Gastrocnemius medialis (tissue), 4 donors: ENCODE measurements at regions not wholly inside any gene's neighbourhood (a gene's known extent, or its start where the extent isn't known, plus 50 kb on each side); places are given as distances from the start of the nearest gene placed in this dataset.

Source experiments
- ATAC-seq, 2 donors: fragments of 150-250 bp; one replicate each; pipeline ENCODE4 v1.9.1; 2016
- DNase-seq, 2 donors: peaks; one replicate each; pipeline ENCODE4 v3.0.0-alpha.2; 2019
- H3K27ac ChIP-seq, 4 donors: fragments of 200-600 bp; sonication (generic); 1 replicate in 1 of 4; 2 replicates in 3 of 4; pipeline ENCODE4 v1.5.1; 2016 to 2018; ENCODE audit warnings: mild to moderate bottlenecking in 2 of 4, moderate library complexity in 1 of 4
- H3K27me3 ChIP-seq, 3 donors: fragments of 200-600 bp; sonication (generic) in 2 of 3; 1 replicate in 1 of 3; 2 replicates in 2 of 3; pipeline versions ENCODE4 v1.5.1 to v1.6.0; 2016 to 2019; ENCODE audit warnings: mild to moderate bottlenecking in 1 of 3, moderate library complexity in 1 of 3
- H3K36me3 ChIP-seq, 2 donors: fragments of 200-600 bp; sonication (generic) in 1 of 2; one replicate each; pipeline ENCODE4 v1.5.1; 2017 to 2018
- H3K4me1 ChIP-seq, 2 donors: fragments of 200-600 bp; sonication (generic) in 1 of 2; one replicate each; pipeline ENCODE4 v1.5.1; 2016 to 2017; ENCODE audit warnings: mild to moderate bottlenecking in 2 of 2
- H3K4me3 ChIP-seq, 4 donors: fragments of 200-600 bp; sonication (generic) in 3 of 4; 1 replicate in 1 of 4; 2 replicates in 3 of 4; pipeline ENCODE4 v1.5.1; 2016 to 2019; ENCODE audit warnings: mild to moderate bottlenecking in 2 of 4
- H3K9me3 ChIP-seq, 3 donors: fragments of 200-600 bp; sonication (generic) in 2 of 3; 1 replicate in 1 of 3; 2 replicates in 2 of 3; pipeline ENCODE4 v1.5.1; 2016 to 2019
- CTCF ChIP-seq, 5 experiments: fragments of 450-650 bp in 3 of 5; fragments of 200-600 bp in 2 of 5; sonication (generic) in 2 of 5; IDR thresholded peaks in 4 of 5; conservative IDR thresholded peaks in 1 of 5; 1 replicate in 4 of 5; 2 replicates in 1 of 5; pipeline ENCODE4 v1.5.1; 2016 to 2019; ENCODE audit warnings: antibody characterized with exemption in 5 of 5, mild to moderate bottlenecking in 3 of 5, moderate library complexity in 3 of 5
- POLR2A ChIP-seq, 2 donors: fragments of 450-650 bp; IDR thresholded peaks; one replicate each; pipeline ENCODE4 v1.6.1; 2017; ENCODE audit warnings: antibody characterized with exemption in 2 of 2, mild to moderate bottlenecking in 2 of 2, moderate library complexity in 2 of 2
- in situ Hi-C, 4 donors: fragments of 200-750 bp; cut with MboI; loops; one replicate each; pipeline versions ENCODE4 v1.15.0 to v1.8.0; 2017; ENCODE audit warnings: low sequenced_read_pairs in 4 of 4
- intact Hi-C: fragments of 100-400 bp; cut with DNase I; formaldehyde crosslinking; loops from one replicate; pipeline ENCODE4 v1.15.1; 2023; ENCODE audit warnings: low total_unique reads

DNA sequence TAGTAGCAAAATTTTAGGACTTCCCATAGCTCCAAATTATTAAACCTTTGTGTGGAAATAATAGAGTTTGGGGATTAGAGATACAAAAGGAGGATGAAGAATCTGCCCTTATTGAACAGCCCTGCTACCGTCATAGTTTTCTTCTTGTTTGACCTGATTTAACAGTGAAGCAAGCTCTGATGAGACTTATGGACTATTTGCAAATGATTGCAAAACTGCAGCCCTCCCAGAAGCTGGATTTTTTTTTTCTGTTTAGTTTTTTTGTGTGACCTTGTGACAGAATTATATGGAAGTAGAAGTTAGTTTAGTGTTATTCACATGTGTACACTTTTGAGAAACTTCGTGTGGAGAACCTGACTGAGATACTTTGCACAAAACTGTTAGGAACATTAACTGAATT lies 267.8 kb downstream of the KCNRG start:
- in situ Hi-C loops = no loop called here
- Histone ChIP-seq H3K36me3 (no peaks in the 10 kb centered on the region), H3K27me3 (no peaks in the 10 kb centered on the region), H3K4me1 (no peaks in the 10 kb centered on the region), H3K4me3 (no peak overlapping the region), H3K9me3 (no peaks in the 10 kb centered on the region), H3K27ac (no peak overlapping the region)
- no peak for DNase-seq
- intact Hi-C loops = no loop called here
- ATAC-seq = no peak
- TF ChIP-seq CTCF (IDR thresholded peaks at IDR 0.05 in 4 of 5, conservative IDR thresholded peaks at IDR 0.05 in 1 of 5) = no peak
- no peak for TF ChIP-seq POLR2A (IDR thresholded peaks at IDR 0.05)

- Histone ChIP-seq H3K4me1 (no peaks in the 10 kb centered on the region), H3K27ac (no peak overlapping the region), H3K27me3 (no peaks in the 10 kb centered on the region), H3K36me3 (no peaks in the 10 kb centered on the region), H3K9me3 (no peaks in the 10 kb centered on the region), H3K4me3 (no peak overlapping the region)
- in situ Hi-C loops (no loop called here), intact Hi-C loops (no loop called here)
- TF ChIP-seq CTCF (IDR thresholded peaks at IDR 0.05 in 4 of 5, conservative IDR thresholded peaks at IDR 0.05 in 1 of 5) = no peak
- TF ChIP-seq POLR2A (IDR thresholded peaks at IDR 0.05) = no peak
- DNase-seq (no peak), ATAC-seq (peak in 1 of 2 donors; percentile 39)
These were observed 269.3 kb downstream of the KCNRG start for GRCh38 chr13:50284540-50284939.

- no peak for TF ChIP-seq CTCF (IDR thresholded peaks at IDR 0.05 in 4 of 5, conservative IDR thresholded peaks at IDR 0.05 in 1 of 5)
- no peak for TF ChIP-seq POLR2A (IDR thresholded peaks at IDR 0.05)
- H3K4me1 ChIP-seq = no peaks in the 10 kb centered on the region
- in situ Hi-C loops = no loop called here
These were observed 270.0 kb downstream of the KCNRG start for GRCh38 chr13:50285283-50285682.

DNA sequence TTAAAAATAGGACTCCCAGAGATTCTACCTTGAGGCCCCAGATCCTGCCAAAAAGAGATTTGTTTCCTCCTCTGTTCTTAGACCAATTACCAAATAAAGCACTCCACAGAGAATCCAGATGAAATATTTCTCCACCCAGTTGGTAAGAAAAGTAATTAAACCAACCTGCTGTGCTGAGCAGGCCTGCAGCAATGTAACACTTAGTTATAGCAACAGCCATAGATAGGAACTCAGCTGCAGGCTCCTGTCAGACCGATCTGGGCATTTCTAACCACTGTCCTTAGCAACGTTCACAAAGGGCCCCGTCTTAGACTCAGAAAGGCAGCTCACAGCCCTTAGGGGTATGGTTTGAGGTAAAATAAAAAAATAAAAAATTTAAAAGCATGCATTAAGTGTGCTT lies 271.1 kb downstream of the KCNRG start:
- Histone ChIP-seq H3K27me3 (no peaks in the 10 kb centered on the region), H3K36me3 (no peaks in the 10 kb centered on the region), H3K4me1 (no peaks in the 10 kb centered on the region), H3K4me3 (no peak overlapping the region), H3K9me3 (no peaks in the 10 kb centered on the region), H3K27ac (no peak overlapping the region)
- in situ Hi-C loops = no loop called here
- intact Hi-C loops = no loop called here
- DNase-seq (no peak), ATAC-seq (no peak)
- TF ChIP-seq POLR2A (IDR thresholded peaks at IDR 0.05) (no peak), CTCF (IDR thresholded peaks at IDR 0.05 in 4 of 5, conservative IDR thresholded peaks at IDR 0.05 in 1 of 5) (no peak)

More at GRCh38 chr13:50285283-50285682, 270.0 kb downstream of the KCNRG start:
- H3K36me3 ChIP-seq = no peaks in the 10 kb centered on the region
- H3K9me3 ChIP-seq = no peaks in the 10 kb centered on the region
- DNase-seq = no peak
- no peaks in the 10 kb centered on the region for H3K27me3 ChIP-seq
- intact Hi-C loops = no loop called here
- no peak overlapping the region for H3K4me3 ChIP-seq
- no peak for ATAC-seq
- H3K27ac ChIP-seq = no peak overlapping the region

DNA sequence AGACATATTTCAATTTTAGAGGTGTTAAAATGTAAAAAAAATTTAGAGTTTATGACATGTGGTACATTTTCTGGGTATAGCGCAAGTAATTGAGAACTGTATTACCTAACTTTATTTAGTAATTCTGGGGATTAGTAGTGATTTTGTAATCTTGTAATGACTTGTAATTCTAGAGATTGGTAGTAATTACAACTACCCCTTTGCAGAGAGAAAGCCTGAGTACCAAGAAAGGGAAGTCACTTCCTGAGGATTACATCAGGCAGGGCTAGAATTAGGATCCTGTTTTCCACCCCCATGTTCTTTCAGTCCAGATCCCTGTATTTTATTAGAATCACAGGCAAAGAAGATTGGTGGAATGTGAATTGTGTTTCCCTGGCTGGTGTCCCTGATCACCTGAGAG lies 274.9 kb downstream of the KCNRG start:
- Histone ChIP-seq H3K27me3 (no peaks in the 10 kb centered on the region), H3K36me3 (no peaks in the 10 kb centered on the region), H3K27ac (no peak overlapping the region), H3K9me3 (no peaks in the 10 kb centered on the region), H3K4me3 (no peak overlapping the region), H3K4me1 (no peaks in the 10 kb centered on the region)
- ATAC-seq = no peak
- no peak for DNase-seq
- in situ Hi-C loops = no loop called here
- TF ChIP-seq POLR2A (IDR thresholded peaks at IDR 0.05) (no peak), CTCF (IDR thresholded peaks at IDR 0.05 in 4 of 5, conservative IDR thresholded peaks at IDR 0.05 in 1 of 5) (no peak)
- intact Hi-C loops = no loop called here
